Stromal cell of bone marrow (primary cell): ENCODE measurements at regions not wholly inside any gene's neighbourhood (a gene's known extent, or its start where the extent isn't known, plus 50 kb on each side); places are given as distances from the start of the nearest gene placed in this dataset.
A peak's percentile ranks its signal among the peaks of the same experiment; 100 is the strongest.
"Not testable (repeated sequence)": the region's sequence is repeated elsewhere in the genome, so short reads cannot be mapped to it uniquely, and the experiment has no call there.

Experiments used
- DNase-seq: peaks from one replicate; pipeline ENCODE4 v3.0.0-alpha.2; 2012; ENCODE audit warnings: low read depth

GRCh38 chr18:67455890-67456501 is 60.5 kb downstream of the DSEL start:
- DNase-seq: no peak

DNA sequence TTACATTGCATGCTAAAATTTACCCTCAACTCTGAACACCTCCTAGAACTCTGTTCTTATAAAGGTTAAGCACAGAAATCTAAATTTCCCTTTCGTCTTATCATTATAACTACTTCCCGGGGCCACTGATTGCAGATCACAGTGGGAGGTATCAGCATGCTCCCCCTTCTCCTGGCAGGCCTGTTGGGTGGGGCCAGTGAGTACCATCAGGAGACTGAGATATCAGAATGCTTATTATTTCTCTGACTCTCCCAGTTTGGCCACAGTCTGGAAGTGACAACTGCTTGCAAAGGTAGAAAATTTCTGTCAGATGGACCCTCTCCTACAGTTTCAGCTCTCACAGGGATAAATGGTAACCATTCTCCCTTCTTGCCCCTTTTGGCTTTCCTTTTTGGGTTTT is 62.6 kb downstream of the DSEL start:
- DNase-seq: no peak

GRCh38 chr18:67451960-67452359 is 64.6 kb downstream of the DSEL start:
- no peak for DNase-seq

DNA sequence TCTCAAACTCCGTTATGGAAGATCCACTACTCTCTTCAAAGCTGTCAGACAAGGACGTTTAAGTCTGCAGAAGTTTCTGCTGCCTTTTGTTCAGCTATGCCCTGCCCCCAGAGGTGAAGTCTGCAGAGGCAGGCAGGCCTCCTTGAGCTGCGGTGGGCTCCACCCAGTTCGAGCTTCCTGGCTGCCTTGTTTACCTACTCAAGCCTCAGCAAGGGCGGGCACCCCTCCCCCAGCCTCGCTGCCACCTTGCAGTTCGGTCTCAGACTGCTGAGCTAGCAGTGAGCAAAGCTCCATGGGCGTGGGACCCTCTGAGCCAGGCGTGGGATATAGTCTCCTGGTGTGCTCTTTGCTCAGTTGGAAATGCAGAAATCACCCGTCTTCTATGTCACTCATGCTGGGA is 65.4 kb downstream of the DSEL start:
- DNase-seq: not testable (repeated sequence)

- no peak for DNase-seq
These were observed 82.5 kb downstream of the DSEL start for GRCh38 chr18:67433971-67434370.

GRCh38 chr18:67432806-67433205 is 83.7 kb downstream of the DSEL start:
- DNase-seq: no peak

DNA sequence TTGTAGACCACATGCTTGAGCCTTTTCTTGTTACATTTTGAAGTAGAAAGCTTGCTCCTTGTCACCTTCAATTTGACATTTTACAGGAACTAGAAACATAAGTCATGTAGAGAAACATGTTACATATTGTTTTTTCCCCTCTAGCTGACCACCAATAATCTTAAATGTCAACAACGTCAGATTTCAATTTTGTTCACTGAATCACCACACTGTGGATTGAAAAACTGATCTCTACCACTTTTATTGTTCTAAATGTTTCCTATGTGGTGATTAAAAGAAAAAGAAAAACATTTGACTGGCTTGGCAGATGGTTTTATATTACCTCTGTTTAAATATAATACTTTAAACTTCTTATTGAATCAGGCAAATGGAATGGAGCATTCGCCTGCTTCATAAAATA is 87.7 kb downstream of the DSEL start:
- DNase-seq: peak; percentile 45

DNA sequence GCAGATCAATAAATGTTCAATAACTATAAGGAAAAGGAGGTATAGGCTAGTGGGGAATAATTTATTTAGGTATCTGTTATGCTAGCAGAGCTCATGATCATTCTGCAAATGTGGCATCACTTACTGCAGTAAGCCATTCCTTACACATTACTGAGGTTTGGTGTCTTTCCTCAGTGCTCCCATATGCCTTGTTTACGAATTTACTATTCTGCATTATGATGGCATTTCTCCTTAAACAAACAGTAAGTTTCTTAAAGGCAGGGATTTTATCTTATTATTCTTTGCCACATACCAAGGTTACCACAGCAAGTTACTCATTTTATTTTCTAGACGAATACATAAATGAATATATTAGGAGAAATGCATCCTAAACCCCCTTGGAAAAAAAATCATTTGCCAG is 88.4 kb downstream of the DSEL start:
- no peak for DNase-seq

DNA sequence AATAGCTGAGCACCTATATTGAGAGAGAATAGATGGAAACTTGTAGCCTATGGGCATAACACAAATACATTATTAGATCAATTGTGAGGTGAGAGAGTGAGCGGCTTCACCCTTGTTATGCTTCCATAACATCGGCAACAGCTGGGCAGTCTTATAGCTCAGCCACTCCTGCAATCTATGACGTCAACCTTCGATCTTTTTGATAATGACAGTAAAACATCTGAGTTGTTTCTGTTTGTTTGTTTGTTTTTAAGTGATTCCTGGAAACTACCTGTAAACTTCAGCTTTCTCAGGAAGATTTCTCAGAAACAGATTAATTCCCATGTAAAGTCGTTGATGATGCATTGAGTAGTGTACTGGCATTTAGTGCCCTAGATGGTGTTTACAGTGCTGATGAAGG is 90.0 kb downstream of the DSEL start:
- DNase-seq: no peak

GRCh38 chr18:67425672-67426071 is 90.8 kb downstream of the DSEL start:
- peak; percentile 89 for DNase-seq

DNA sequence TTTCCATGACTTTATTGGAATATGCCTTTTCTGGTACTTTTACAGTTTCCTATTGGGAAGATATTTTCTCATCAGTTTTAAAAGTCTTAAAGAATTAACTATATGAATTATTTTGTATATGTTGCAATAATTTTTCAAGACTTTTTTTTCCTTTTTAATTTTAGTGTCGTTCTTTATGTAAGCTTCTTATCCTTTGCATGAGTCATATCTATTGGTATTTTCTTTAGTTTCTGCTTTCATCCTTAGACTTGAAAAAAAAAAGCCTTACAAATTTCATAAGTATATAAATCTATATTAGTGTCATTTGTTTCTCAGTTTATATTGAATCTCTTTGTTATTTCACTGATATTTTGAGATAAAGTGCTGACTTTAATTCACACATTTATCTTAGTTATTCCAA is 94.9 kb downstream of the DSEL start:
- no peak for DNase-seq

DNA sequence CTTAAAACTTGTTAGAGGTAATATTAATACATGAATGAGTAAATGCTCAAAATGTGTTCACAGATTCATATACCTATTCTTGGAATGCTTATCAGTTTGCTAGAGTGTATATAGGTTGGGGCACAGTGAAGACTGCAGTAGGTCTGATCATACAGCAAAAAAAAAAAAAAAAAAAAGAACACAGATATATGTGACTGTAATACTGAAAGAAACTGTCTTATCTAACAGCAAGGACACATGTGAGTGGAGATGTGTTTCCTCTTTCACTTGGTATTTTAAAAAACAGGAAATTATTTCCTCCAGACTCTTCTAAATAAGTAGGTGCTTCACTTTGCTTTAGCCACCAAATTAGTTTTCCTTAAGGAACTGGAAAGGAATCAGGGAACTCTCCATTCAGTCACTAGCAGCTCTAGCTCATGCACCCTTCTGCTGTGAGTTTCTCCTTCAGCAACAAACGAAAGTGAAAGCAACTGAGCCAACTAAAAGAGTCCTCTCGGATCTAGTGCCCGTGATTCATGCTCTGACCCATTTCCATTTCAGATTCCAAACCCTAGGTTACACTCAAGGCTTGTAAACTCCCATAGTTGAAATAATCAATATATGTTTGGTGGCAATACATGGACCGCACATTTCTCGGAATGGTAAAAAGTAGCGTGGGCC is 98.5 kb downstream of the DSEL start:
- peak; percentile 71 for DNase-seq

GRCh38 chr18:67411116-67411515 is 105.4 kb downstream of the DSEL start:
- DNase-seq: no peak

- no peak for DNase-seq
These were observed 106.1 kb downstream of the DSEL start for GRCh38 chr18:67410075-67411070.

DNA sequence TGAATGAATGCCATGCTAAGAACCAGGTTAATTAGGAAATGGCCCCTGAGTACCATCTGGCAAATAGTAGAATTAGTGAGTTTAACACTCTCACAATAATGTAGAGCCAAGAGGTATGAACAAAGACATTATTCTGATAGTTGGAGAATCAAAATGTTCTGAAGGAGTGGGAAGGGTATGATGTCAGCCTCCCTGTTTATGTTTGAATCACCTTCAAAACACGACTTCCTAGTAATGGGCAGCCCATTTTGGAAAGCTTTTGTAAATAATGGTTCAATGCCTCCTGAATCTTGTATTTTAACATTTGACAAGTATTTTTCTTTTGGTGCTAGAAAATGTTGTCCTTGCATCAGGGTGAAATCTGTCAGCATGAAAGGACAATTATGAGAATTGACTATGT is 108.3 kb downstream of the DSEL start:
- DNase-seq: no peak

DNA sequence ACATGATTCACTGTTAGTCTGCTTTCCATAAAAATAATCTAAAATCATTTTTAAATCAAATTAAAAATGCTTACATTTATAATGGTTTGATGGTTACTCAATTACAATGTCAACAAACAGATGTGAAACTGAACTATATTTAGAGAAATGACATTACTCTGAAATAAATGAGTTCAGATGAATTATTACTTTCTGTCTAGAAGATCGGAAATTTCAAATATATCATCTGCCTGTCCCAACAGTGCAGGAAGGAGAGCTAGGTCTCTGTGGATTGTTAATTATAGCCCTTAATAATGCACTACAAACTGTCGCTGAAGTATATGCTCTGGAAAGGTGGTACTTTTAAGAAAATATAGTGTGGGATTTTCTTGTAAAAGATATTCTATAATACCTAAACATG is 109.8 kb downstream of the DSEL start:
- DNase-seq: no peak

DNA sequence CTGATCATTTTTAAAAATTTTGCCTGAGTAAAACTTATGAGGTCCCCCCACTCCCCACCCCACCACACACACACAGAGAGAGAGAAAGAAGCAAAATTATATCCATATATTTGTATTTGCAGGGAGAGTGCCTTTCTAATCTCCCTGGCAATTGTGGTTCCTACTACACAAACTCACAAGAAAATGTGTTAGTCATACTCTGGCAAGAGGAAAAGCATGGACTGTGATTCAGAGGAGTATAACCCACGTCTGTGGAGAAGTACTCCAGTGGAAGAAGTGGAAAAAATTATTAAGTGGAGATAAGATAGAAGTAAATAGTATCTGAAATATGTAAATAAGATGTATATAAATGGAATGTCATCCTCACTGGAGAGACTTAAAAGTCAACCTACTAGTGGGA is 114.0 kb downstream of the DSEL start:
- DNase-seq: peak; percentile 79

- no peak for DNase-seq
These were observed 115.9 kb downstream of the DSEL start for GRCh38 chr18:67400502-67401117.

DNA sequence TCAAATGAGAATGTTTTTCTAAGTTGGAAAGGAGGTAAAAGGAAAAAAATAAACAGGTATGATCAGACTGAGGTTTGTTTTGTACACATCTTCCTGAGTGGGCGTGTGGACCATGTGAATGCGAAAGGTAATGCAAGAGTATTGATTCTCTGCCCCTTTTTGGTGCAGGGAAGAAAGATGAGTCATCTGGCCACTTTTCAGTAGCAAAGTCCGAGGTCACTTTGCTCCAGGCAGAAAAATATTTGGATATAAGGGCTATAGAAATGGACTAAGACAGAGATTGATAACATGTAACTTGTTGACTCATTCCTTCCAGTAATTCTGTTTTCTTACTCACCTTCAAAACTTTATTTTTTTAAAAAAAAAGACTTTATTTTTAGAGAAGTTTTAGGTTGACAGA is 130.5 kb downstream of the DSEL start:
- DNase-seq: no peak

GRCh38 chr18:67385455-67385854 is 131.1 kb downstream of the DSEL start:
- DNase-seq: no peak

DNA sequence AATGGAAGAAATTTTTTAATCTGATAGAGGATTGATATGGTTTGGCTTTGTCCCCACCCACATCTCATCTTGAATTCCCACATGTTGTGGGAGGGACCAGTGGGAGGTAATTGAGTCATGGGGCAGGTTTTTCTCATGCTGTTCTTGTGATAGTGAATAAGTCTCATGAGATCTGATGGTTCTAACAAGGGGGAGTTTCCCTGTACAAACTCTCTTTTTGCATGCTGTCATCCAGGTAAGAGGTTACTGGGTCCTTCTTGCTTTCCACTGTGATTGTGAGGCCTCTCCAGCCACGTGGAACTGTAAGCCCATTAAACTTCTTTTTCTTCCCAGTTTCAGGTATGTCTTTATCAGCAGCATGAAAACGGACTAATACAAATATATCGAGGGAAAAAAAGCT is 132.5 kb downstream of the DSEL start:
- not testable (repeated sequence) for DNase-seq

DNA sequence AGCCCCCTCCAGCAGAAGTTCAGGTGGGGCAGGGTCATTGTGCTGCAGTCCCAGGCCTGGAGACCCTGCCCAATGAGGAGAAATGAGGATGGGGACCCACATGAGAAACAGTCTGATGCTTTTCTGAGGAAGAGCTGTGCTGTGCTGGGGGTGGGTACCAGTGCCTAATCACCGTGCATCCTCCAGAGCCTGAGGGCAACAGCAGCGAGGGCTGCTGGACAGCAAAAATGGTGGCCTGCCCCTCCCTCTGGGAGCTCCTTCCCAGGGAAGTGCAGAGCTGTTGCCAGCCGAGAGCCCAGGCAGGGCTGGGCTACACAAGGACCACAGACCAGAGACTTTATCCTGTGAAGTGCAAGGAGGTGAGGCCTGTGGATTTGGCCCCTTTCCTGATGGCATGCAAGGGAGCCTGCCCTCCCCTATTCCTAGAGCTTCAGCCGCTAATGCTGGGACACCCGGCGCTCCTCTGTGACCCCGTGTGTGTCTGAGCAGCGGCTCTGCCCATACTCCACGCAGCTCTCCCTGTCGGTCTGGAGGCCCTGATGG is 134.8 kb downstream of the DSEL start:
- DNase-seq: no peak
